Kidney (tissue), 13 donors: ENCODE measurements at regions not wholly inside any gene's neighbourhood (a gene's known extent, or its start where the extent isn't known, plus 50 kb on each side); places are given as distances from the start of the nearest gene placed in this dataset.

Experiments used
- DNase-seq, 5 donors: peaks; one replicate each; pipeline ENCODE4 v3.0.0-alpha.2; 2013 to 2020
- FAIRE-seq: peaks from 2 replicates; lab custom pipeline; 2012; peaks lifted over from hg19 to GRCh38; lab: Jason Lieb, UNC
- H3K27ac ChIP-seq, 2 donors: one replicate each; pipeline ENCODE4 v1.7.0; 2013; ENCODE audit warnings: low read depth in 2 of 2, low read length in 2 of 2, inconsistent platforms in 1 of 2
- H3K27me3 ChIP-seq: one replicate; pipeline ENCODE4 v1.7.1; 2013; ENCODE audit warnings: low read length, inconsistent platforms; ENCODE audit not compliant: control insufficient read depth, insufficient read depth
- H3K36me3 ChIP-seq, 3 donors: one replicate each; pipeline versions ENCODE4 v1.7.0 to v1.7.1; 2013; ENCODE audit warnings: low read length in 3 of 3, control low read depth in 1 of 3, inconsistent platforms in 1 of 3; ENCODE audit not compliant: insufficient read depth in 3 of 3, control insufficient read depth in 2 of 3
- H3K4me1 ChIP-seq, 3 donors: one replicate each; pipeline versions ENCODE4 v1.7.0 to v1.7.1; 2013; ENCODE audit warnings: low read length in 3 of 3, inconsistent platforms in 1 of 3, low read depth in 1 of 3; ENCODE audit not compliant: control insufficient read depth in 2 of 3, insufficient read depth in 2 of 3
- H3K4me3 ChIP-seq, 3 donors: one replicate each; pipeline versions ENCODE4 v1.7.0 to v1.8.1; 2013; ENCODE audit warnings: low read length in 3 of 3, control low read depth in 1 of 3, inconsistent platforms in 1 of 3
- H3K9ac ChIP-seq, 3 donors: one replicate each; pipeline versions ENCODE4 v1.7.0 to v1.7.1; 2013; ENCODE audit warnings: low read length in 3 of 3, control low read depth in 1 of 3, inconsistent platforms in 1 of 3
- H3K9me3 ChIP-seq, 3 donors: one replicate each; pipeline versions ENCODE4 v1.7.0 to v1.7.1; 2013; ENCODE audit warnings: low read length in 3 of 3, control low read depth in 1 of 3, inconsistent platforms in 1 of 3; ENCODE audit not compliant: control insufficient read depth in 2 of 3, insufficient read depth in 1 of 3
- CTCF ChIP-seq: IDR thresholded peaks from 3 replicates; pipeline ENCODE4 v1.5.1; 2012; ENCODE audit warnings: mild to moderate bottlenecking, moderate library complexity, borderline replicate concordance; ENCODE audit not compliant: insufficient read depth; ENCODE audit errors: extremely low read depth
- intact Hi-C: fragments of 100-400 bp; cut with DNase I; formaldehyde crosslinking; loops from one replicate; pipeline ENCODE4 v1.11.1; 2022
- donor health status: control.
- donor health status: control.
- donor health status: control.
- donor health status: control.
- donor health status: control.
- donor health status: DM: yes; HTN: yes; CAD: no.
- donor health status: Normal renal cell carcinoma (clear cell type).

- Histone ChIP-seq H3K4me1 (no peaks in the 10 kb centered on the region), H3K9me3 (no peaks in the 10 kb centered on the region), H3K27me3 (no peaks in the 10 kb centered on the region), H3K9ac (no peak overlapping the region), H3K36me3 (no peaks in the 10 kb centered on the region), H3K4me3 (no peak overlapping the region), H3K27ac (no peak overlapping the region)
- FAIRE-seq, result no peak
- TF ChIP-seq CTCF, result no peak
- intact Hi-C loops, result no loop called here
- DNase-seq, result no peak
These were observed 282.5 kb upstream of the SPRED2 start for GRCh38 chr2:65714866-65715265.

DNA sequence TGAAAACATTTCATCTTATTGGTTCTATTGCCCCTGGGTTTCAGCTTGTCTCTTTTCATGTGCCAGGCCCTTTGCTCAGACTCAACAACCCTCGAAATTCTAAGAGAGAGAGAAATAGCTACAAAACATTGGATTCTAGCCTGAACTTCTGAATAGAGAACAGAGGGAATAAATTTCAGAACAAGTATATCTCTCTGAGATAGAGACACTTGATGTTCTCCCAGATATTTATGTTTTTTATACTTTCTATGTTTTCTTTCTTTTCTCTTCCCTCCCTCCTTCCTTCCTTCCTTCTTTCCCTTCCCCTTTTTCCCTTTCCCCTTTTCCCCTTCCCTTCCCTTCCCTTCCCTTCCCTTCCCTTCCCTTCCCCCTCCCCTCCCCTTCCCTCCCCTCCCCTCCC, 279.5 kb upstream of the SPRED2 start:
- DNase-seq (no peak), FAIRE-seq (no peak)
- Histone ChIP-seq H3K27me3 (no peaks in the 10 kb centered on the region), H3K9ac (no peak overlapping the region), H3K4me3 (no peak overlapping the region), H3K36me3 (no peaks in the 10 kb centered on the region), H3K4me1 (no peaks in the 10 kb centered on the region), H3K9me3 (no peaks in the 10 kb centered on the region), H3K27ac (no peak overlapping the region)
- intact Hi-C loops, result no loop called here
- TF ChIP-seq CTCF, result no peak

DNA sequence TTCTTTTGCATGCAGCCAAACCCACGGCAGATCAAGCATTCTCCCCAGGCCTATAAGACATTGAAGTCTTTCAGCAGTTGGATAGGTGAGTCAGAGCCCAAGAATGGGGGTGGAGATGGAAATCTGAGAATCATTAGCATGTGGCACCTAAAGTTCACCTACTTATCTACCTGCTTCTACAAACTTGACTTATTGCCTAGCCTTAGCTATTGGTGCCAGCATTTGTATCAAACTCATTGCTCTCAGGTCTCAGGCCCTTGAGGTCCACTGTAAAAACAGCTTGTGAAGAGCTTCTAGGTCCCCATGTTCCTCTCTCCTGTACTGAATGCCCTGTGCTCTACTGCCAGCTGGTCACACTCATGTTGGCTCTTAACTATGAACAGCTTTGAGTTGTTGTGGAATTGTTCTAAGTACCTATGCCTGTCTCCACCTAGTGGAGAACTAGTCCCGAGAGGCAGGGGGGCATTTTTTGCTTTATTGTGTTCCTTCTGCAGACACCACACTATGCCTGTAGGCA, 278.4 kb upstream of the SPRED2 start:
- Histone ChIP-seq H3K36me3 (no peaks in the 10 kb centered on the region), H3K4me1 (no peaks in the 10 kb centered on the region), H3K9me3 (no peaks in the 10 kb centered on the region), H3K27me3 (no peaks in the 10 kb centered on the region), H3K27ac (no peak overlapping the region), H3K4me3 (no peak overlapping the region), H3K9ac (no peak overlapping the region)
- FAIRE-seq (no peak), DNase-seq (no peak)
- intact Hi-C loops, result no loop called here
- no peak for TF ChIP-seq CTCF

DNA sequence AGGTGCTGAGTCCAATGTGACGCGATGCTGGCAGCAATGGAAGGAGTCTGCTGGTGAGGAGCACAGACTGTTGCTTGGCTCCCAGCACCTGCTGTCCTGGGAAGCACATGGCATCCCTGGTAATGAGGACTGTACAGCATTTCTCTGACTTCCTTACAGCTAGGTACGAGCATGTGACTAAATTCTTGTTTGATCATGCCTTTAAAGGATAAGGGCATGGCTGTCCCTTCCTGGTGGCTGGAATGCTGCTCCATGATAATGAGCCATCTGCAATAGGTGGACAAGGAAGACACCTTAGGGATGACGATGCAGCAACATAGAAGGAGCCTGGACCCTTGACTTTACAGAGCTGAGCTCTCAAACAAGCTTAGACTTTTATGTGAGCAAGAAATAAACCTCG, 278.0 kb upstream of the SPRED2 start:
- Histone ChIP-seq H3K4me1 (no peaks in the 10 kb centered on the region), H3K9me3 (no peaks in the 10 kb centered on the region), H3K4me3 (no peak overlapping the region), H3K27ac (no peak overlapping the region), H3K27me3 (no peaks in the 10 kb centered on the region), H3K36me3 (no peaks in the 10 kb centered on the region), H3K9ac (no peak overlapping the region)
- no peak for TF ChIP-seq CTCF
- DNase-seq (no peak), FAIRE-seq (no peak)
- intact Hi-C loops, result no loop called here
